ENCODE measurements at regions not wholly inside any gene's neighbourhood (a gene's known extent, or its start where the extent isn't known, plus 50 kb on each side); places are given as distances from the start of the nearest gene placed in this dataset.

DNA sequence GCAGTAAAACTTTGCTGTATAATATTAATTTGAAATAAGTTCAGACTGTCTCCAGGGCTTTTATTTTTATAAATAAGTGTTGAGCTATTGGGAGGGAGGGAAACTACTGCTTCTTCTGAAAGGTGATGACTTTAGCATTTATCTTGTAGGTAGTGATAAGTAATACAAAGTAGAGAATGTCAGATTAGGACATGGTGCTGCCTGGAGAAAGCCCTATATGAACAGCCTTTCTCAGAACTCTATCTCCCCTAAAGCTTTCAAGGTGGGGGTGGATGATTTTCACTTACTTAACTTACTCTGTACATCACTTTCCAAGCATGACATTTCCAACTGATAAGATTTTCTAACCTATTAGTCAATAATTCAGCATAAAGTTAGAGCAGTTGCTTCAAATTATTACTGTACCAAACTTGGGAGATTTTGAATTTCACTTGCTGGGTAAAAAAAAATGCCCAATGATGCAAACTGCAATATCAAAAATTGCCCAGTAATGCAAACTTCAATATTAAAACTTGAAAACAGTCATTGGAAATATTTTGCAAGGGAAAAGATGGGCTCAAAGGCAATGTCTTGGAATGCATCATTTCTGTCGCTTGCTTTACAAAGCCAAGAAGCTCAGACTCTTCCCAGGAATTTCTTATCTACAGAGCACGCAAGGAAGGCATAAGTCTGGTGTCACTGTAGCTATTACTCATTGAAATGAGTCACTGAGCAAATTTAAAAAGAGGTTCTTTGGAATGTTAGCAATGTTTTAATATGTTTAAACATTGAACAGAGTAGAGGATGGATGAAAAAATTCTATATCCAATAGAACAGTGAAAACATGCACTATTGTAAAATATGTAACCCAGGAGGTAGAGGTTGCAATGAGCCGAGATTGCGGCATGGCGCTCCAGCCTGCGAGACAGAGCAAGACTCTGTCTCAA, 569.5 kb downstream of the PSAT1 start:
- Histone ChIP-seq H3K36me3 (ENCODE audit: control insufficient read depth, insufficient read depth, low read length) (no peaks in the 10 kb centered on the region), H3K4me2 (ENCODE audit: low read length) (no peak overlapping the region), H3K9me3 (ENCODE audit: control insufficient read depth, low read length) (no peaks in the 10 kb centered on the region), H2AFZ (no peak overlapping the region), H3K4me3 (ENCODE audit: low read depth, low read length) (no peak overlapping the region), H3K4me1 (no peaks in the 10 kb centered on the region), H3K79me2 (no peaks in the 10 kb centered on the region), H3K27ac (no peak overlapping the region), H3K27me3 (ENCODE audit: control insufficient read depth, insufficient read depth, low read length) (no peaks in the 10 kb centered on the region), H3K9ac (no peak overlapping the region)
- TF ChIP-seq, protein P1, sequence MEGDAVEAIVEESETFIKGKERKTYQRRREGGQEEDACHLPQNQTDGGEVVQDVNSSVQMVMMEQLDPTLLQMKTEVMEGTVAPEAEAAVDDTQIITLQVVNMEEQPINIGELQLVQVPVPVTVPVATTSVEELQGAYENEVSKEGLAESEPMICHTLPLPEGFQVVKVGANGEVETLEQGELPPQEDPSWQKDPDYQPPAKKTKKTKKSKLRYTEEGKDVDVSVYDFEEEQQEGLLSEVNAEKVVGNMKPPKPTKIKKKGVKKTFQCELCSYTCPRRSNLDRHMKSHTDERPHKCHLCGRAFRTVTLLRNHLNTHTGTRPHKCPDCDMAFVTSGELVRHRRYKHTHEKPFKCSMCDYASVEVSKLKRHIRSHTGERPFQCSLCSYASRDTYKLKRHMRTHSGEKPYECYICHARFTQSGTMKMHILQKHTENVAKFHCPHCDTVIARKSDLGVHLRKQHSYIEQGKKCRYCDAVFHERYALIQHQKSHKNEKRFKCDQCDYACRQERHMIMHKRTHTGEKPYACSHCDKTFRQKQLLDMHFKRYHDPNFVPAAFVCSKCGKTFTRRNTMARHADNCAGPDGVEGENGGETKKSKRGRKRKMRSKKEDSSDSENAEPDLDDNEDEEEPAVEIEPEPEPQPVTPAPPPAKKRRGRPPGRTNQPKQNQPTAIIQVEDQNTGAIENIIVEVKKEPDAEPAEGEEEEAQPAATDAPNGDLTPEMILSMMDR (IDR thresholded peaks at IDR 0.05): no peak

DNA sequence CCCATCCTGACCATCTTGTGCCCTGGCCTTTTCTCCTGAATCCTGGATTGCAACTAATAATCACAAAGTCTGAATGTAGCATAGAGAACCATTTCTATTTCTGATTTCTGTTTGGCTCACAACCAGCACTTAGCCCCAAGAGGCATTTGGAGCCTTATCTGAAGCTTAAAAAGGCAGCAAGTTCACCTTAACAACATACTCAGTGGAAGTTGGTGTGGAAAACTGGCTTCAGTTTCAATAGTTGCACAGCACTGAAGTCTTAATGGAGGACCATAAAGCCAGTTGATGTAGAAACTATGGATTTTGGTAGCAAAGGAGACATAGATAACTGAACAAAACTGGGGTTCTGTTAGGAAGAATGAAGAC, 574.1 kb downstream of the PSAT1 start:
- H3K27me3 ChIP-seq (ENCODE audit: control insufficient read depth, insufficient read depth, low read length): no peaks in the 10 kb centered on the region
- no peak overlapping the region for H3K27ac ChIP-seq
- no peak overlapping the region for H3K4me3 ChIP-seq (ENCODE audit: low read depth, low read length)
- no peaks in the 10 kb centered on the region for H3K4me1 ChIP-seq
- no peak overlapping the region for H3K9ac ChIP-seq
- H2AFZ ChIP-seq: no peak overlapping the region
- no peaks in the 10 kb centered on the region for H3K79me2 ChIP-seq
- no peak overlapping the region for H3K4me2 ChIP-seq (ENCODE audit: low read length)
- H3K36me3 ChIP-seq (ENCODE audit: control insufficient read depth, insufficient read depth, low read length): no peaks in the 10 kb centered on the region
- no peaks in the 10 kb centered on the region for H3K9me3 ChIP-seq (ENCODE audit: control insufficient read depth, low read length)
- TF ChIP-seq, protein P1 (IDR thresholded peaks at IDR 0.05): no peak

DNA sequence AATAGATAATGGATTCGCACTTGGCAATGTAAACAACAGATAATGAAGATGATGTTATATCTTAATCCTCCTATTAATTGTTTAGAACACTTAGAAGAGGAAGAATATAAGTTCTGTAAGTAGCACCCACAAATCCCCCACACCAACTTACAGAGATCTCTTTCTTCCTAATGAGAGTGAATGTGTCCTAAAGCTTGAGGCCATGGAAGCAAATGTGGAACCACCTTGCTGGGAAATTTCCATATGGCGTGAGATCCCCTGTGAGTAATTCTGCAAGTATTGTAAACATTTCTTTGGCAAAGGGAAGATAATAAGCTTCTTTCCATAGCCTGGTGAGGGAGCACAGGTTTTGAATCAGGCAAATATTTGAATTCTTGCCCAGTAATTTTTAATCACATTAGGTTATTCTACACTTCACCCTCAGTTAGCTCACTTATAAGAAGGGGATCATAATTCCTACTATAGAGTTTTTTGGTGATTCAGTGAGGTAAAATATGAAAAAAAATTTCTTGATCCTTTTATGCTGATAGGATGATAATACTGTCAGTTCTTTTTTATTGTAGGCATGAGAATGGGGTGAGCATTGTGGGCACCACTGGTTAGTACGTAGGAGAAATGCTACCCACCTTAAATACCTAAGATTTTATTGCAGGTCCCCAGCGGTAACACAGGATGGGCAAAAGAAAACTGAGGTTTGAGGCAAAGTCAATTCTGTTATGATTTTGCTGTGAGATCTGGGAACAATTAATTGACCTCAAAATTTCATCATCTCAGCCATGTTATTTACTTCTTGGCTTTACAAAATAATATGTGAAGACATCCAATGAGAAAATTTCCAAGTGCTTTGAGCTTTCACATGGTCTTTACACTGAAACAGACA, 574.8 kb downstream of the PSAT1 start:
- H3K27ac ChIP-seq: no peak overlapping the region

DNA sequence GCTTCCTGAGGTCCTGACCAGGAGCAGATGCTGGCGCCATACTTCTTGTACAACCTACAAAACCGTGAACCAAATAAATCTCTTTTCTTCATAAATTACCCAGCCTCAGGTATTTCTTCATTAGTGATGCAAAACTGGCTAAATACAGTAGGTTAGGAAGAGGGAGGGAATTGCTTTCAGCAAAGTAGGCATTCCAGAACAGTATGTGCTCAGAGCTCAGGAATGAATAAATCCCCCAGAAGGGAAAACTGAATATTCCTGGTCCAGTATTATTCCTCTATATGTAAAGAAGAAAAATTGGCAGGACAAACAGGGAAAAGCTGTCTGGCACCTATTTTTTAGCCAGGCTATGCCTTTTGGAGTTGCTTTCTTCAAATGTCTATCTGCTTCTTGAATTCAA, 577.1 kb downstream of the PSAT1 start:
- no peaks in the 10 kb centered on the region for H3K36me3 ChIP-seq (ENCODE audit: control insufficient read depth, insufficient read depth, low read length)
- H3K27me3 ChIP-seq (ENCODE audit: control insufficient read depth, insufficient read depth, low read length): no peaks in the 10 kb centered on the region
- H3K9me3 ChIP-seq (ENCODE audit: control insufficient read depth, low read length): no peaks in the 10 kb centered on the region
- no peaks in the 10 kb centered on the region for H3K79me2 ChIP-seq
- no peak overlapping the region for H3K27ac ChIP-seq
- H3K4me1 ChIP-seq: no peaks in the 10 kb centered on the region
- no peak overlapping the region for H3K4me3 ChIP-seq (ENCODE audit: low read depth, low read length)
- no peak overlapping the region for H3K4me2 ChIP-seq (ENCODE audit: low read length)
- TF ChIP-seq, protein P1 (IDR thresholded peaks at IDR 0.05): no peak
- no peak overlapping the region for H3K9ac ChIP-seq
- H2AFZ ChIP-seq: no peak overlapping the region

More for the DNA sequence above, 574.8 kb downstream of the PSAT1 start:
- TF ChIP-seq, protein P1 (IDR thresholded peaks at IDR 0.05): no peak
- Histone ChIP-seq H2AFZ (no peak overlapping the region), H3K9ac (no peak overlapping the region), H3K9me3 (ENCODE audit: control insufficient read depth, low read length) (no peaks in the 10 kb centered on the region), H3K4me2 (ENCODE audit: low read length) (no peak overlapping the region), H3K4me3 (ENCODE audit: low read depth, low read length) (no peak overlapping the region), H3K27me3 (ENCODE audit: control insufficient read depth, insufficient read depth, low read length) (no peaks in the 10 kb centered on the region), H3K79me2 (no peaks in the 10 kb centered on the region), H3K4me1 (no peaks in the 10 kb centered on the region), H3K36me3 (ENCODE audit: control insufficient read depth, insufficient read depth, low read length) (no peaks in the 10 kb centered on the region)
